NOMO-1 (cell line): ENCODE measurements at regions not wholly inside any gene's neighbourhood (a gene's known extent, or its start where the extent isn't known, plus 50 kb on each side); places are given as distances from the start of the nearest gene placed in this dataset.
"Not testable (repeated sequence)": the region's sequence is repeated elsewhere in the genome, so short reads cannot be mapped to it uniquely, and the experiment has no call there.

Experiments used
- DNase-seq, 2 experiments: peaks; one replicate each; lab custom pipeline; 2025; ENCODE audit not compliant: unreplicated experiment in 2 of 2; lab: John Stamatoyannopoulos, UW

DNA sequence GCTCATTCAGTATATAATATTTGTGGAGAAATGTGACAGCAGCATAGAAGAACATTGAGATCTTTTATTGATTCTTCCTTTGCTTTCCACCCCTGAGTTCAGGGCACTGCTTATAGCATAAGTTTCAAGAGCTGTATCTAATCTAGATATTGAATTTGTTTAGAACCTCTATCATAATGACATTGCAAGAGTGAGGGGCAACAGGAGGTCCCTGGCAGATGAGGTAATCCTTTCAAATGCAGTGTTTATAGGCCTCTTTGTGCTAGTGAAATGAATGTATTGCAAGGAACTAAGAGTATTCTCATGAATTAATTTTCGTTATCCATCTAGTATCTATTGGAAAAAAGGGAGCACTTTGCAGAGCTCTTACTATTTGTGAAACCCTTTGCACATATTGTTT is 167.2 kb upstream of the FERD3L start:
- no peak for DNase-seq

DNA sequence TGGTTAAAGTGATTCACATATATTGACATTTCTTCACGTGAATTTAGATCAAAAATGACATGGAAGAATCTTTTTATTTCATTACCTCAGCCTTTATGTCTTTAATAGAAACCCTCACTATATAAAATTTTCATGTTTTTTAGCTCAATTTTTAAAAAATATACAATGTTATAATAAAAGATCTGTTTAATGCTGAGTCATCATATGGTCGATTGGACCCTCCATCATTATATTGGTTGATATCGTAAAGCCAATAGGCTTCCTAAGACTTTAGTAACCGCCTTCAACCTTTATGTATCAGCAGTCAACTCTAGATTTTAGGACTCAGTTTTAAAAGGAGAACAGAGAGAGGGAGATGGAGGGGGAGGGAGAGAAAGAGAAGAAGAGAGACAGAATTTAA is 162.3 kb upstream of the FERD3L start:
- DNase-seq = no peak

DNA sequence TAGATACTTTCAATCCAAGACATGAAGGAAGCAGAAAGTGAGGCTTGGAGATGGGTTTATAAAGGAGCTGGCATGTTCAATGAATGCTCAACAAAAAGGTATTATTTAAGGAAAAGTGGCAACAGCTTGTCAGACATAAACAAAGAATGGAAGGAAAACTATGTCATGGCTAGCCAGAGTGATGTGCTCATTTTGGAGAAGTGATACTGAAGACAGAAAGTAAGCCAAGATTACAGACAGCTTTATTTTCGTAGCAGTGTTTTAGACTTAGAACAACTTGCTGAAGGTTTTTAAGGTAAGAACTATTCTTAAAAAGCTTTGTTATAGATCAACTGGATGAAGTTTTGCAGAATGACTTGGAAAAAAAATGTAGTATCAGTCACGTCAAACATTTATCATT is 160.5 kb upstream of the FERD3L start:
- peak in 1 of 2 experiments; percentile 37 for DNase-seq

DNA sequence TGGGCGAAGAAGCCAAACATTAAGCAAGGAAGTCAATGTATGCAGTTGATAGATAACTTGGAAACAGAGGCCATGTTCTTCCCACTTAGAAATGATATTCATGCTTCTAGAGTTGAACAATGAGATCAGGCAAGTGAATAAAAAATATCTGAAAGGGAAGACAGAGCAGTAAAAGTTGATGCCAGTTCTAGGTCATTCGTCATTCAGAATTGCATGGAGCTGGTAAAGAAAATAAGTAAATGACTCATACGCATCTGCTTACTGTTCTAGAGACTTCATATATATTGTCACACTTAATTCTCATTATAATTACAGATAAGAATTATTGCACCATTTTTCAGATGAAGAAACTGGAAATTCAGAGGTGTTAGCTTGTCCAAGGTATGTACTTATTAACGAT is 158.9 kb upstream of the FERD3L start:
- no peak for DNase-seq

DNA sequence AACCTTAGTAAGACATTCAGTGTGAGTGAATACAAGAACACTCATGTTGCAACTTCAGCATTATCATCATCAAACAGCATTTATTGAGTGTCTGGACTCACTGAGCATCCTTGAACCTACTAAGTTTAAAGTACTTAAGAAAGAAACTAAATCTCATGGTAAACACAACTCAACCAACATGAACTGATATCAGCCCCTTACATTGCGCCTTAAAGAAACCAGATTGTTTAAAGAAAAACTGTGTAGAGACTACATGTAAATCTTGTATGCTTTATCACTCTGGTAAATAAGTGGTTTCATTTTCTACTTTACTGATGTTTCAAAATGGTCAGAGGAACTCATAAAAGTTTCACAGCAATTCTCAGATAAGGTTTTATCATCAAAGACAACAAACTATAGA is 157.5 kb upstream of the FERD3L start:
- no peak for DNase-seq

DNA sequence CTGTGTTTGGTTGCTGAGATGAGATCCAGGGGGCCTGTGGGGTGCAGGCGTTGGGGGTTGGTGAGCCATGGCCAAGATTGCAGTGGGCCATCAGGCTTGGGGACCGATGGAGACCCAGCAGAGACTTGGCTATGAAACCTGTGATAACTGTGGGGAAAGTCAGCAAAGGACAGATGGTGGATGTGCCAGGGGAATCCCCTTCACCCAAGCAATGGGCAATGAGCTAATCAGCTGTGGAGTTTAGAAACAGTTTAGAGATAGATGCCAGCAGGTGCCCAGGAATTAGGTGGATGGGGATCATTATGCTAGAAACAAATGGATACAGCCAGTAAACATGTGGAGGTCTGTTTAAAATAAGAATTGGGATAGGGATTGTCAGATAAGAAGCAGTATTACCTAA is 151.4 kb upstream of the FERD3L start:
- no peak for DNase-seq

DNA sequence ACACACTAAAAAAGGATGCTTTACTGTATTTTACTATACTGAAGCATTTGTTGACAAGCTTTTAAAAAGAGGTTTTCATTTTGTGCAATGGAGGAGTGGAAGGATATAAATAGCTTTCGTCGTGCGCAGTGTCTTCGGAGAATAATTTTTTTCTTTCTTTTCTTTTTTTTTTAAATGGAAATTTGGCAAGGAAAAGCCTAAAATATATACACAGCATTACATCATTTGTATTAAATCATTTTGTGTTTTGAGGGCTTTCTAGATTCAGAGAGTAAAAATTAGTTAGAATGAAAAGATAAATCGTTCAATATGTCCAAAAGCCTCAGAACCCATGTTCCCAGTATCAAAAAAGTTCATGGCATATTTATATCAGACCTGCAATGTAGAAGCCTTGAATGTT is 150.2 kb upstream of the FERD3L start:
- DNase-seq = no peak

DNA sequence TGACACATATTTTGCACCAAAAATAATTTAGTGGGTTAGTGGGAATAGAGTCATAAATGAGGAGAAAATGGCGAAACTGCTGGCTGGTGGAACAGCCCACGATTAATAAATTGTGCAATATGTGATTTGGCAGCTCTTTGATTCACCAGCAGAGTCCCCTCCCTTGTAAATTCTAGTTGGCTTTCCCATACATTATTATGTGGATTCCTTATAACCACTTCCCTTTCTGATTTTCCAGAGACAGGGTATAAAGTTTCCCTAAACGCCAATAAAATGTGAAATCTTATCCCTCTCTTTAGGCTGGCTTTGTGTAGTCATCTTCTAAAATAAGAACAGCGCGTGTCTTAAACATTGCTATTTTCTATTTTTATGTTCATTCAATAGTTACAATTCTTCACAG is 149.4 kb upstream of the FERD3L start:
- DNase-seq = no peak

DNA sequence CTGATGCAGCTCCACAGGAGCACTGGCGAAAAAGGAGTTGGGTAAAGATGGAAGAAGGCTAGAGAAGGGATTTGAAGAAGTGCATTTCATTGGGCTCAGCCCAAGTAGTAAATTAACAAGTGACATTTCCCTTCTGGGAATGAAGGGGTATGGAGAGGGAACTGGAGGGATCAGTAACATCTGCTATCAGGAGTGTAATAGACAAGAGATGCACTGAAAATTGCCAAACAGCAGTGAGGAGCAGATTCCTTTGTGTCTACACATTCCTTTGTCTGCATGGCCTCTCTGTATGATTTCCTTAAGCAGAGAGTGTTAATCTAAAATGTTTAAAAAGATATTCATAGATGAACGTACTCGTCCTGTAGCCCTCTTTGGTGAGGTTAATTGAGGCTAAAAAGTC is 148.2 kb upstream of the FERD3L start:
- DNase-seq = no peak

DNA sequence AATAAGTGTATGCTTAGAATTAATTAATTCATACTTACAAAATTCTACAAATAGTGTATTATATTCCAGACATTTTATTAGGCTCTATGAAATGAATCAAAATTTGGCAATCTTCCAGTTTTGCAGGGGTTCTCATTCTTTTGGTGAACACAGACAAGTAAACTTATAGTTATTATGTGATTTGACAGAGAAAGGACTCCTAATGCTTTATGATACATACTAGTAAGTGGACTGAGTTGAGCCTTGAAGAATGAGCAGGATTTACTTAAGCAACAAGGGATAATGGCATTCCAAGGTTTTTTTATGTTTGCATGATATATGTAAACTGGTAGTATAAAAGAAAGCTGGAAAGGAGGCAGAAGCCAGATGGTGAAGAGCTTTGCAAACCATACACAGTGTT is 145.7 kb upstream of the FERD3L start:
- DNase-seq = no peak

DNA sequence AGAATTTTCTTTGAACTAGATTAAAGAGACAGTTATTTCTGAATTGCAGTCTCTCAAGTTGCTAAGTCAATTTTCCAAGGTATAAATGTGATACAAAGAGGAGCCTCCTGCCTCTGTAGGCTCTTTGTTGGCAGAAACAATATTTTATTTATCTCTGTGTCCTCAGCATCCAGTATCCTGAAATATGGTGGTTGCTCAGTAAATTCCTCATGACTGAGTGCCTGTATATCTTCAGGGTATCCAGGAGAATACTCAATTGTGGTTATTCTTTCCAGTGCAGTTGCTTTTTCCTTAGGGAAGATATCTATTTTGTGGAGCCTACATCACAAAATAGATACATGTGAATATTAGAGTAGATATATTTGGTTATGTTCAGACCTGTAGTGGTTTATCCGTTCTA is 144.8 kb upstream of the FERD3L start:
- no peak for DNase-seq

DNA sequence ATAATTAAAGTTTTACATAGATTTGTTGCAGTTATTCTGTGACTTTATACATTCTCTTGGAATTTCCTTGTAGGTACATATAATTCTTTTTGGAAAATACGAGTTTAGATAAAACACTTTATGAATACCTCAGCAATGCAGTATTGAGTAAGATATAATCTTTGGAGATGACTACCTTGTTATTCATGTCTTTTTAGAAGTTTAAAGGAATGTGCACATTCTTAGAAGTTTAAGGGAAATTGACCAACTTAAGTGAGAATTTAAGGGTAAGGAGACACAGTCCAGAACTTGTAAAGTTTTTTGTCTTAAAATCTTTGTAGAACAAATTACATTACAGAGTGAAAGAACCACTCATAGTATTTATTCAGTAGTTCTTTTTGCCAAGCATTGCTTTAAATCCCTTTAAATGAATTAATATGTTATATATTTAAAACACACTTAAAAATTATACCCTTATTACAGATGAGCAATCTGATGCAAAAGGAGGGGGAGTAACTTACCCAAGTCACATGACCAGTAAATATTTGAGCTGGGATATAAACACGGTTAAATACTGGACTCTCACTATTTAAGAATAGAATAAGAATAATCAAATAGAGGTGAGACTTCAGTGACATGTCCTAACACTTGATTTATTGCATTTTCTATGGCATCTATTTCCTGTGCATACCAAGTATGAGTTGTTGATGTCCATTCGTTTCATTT is 139.5 kb upstream of the FERD3L start:
- no peak for DNase-seq

DNA sequence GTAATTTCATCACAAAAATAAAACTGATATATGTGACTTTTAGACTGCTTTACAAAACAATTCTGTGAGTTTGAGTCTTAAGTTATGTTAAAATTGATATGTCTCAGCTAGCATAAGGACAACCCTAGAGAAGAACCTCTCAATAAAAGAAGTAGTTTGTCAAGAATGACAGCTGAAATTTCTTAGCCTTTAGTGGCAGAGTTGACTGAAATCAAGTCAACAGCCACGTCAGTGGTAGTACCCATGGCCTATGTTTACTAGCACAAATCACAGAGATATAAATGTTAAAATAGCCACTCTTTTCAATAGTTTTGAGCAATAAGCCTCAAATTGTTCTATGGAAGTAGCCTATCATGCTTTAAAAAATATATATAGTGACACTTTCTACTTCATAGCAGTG is 138.9 kb upstream of the FERD3L start:
- no peak for DNase-seq

DNA sequence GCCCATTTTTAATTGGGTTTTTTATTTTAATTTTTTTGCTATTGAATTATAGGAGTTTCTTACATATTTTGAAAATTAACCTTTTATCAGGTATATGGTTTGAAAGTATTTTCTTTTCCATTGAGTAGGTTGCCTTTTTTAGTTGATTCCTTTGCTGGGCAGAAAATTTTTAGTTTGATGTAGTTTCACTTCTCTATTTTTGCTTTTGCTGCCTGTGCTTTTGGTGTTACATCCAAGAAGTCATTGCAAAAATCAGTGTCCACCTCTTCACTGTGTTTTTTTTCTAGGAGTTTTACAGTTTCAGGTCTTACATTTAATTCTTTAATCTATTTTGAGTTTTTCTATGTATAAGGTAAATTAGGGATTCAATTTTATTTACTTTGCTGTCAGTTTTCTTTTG is 129.8 kb upstream of the FERD3L start:
- DNase-seq = peak in 1 of 2 experiments; percentile 32

DNA sequence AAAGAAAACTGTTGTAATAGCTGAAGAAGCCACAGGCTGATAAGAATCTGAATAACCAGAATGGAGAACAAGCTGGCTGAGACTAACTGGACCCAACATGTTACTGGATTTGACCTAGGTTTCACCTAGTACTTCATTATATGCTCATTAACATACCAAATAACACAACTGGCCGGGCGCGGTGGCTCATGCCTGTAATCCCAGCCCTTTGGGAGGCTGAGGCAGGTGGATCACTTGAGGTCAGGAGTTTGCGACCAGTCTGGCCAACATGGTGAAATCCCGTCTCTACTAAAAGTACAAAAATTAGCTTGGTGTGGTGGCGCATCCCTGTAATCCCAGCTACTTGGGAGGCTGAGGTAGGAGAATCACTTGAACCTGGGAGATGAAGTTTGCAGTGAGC is 127.1 kb upstream of the FERD3L start:
- not testable (repeated sequence) for DNase-seq

DNA sequence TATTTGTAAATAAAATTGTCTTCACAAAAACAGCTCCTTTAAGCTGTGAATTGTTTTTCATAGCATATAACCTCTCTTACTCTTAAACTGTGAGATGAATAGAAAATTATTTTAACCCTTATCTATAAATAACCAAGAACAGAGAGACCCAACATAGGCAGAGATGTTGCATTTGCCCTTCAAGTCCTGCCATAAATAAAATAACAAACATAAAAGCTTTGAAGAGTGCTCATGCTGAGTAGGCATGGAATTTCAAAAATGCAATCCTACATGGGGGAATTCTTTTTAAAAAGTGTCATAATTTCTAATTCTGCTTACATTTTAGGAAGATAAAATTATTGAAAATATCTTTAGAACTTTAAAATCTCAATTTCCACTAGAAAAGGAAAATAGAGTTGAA is 124.1 kb upstream of the FERD3L start:
- DNase-seq = no peak

DNA sequence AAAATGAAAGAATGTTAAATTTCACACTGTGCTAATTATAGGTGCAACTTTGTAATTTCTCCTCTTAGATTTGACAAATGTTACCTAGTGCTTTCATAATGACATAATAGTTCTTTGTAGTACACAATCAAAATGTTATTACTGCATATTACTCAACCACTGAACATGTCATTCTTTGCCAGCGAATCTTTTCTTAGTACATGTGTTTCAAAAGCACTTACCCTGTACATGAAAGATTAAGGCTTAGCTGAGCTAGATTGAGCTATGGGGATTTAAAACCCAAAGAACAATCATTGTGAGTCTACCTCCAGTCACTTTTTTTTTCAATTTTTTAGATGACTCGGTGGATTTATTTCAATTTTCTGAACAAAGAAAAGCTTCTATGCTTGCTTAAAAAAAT is 123.5 kb upstream of the FERD3L start:
- no peak for DNase-seq

DNA sequence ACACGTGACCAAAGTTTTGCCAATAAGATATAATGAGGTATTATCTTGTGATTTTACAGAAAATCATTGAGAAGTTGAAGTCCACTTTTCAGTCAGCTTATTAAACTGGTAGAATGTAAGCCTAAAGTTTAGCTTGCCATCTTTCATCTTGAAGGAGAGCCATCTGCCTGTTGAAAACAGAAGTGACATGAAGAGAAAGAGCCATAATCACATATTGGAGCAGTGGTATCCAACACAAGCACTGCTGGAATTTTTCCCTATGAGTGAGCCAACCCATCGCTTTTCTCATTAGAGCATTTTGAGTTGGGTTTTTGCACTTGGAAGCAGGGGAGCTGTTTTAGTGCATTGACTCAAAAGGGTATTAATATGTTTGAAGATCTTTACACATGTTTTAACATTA is 117.6 kb upstream of the FERD3L start:
- no peak for DNase-seq

DNA sequence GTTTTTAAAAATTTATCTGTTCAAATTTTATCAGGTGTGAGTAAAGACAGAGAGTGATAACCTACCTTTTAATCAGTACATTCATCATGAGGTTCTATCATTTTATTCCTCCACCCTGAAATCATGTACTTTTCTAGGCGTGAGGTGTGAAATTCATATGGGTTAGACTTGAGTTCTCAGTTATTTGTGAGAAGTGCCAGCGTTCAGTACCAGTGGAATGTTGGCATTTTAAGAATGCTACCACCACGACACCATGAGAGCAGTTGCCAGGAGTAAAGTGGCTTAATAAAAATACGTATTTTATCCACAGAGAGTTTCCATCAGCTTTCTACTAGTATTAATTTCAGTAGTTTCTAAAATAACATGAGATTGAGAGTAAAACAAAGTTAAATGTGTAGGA is 104.1 kb upstream of the FERD3L start:
- DNase-seq = no peak

DNA sequence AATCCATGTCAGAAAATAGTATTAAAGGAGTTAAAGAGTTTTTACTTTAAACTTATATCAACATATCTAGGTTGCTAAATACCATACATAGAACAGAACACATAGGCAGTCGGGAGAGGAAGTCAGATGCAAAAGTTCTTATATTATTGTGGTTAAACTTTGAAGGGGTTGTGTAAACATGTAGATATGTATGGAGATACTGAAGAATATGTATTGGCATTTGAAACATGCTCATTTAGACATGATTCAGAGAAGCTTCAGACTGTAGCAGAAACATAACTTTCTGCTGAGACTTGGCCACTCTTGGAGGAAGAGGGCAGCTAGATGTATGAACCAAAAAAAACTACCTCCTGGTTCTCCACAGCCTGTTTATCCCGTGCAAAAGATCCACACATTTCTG is 103.5 kb upstream of the FERD3L start:
- no peak for DNase-seq

DNA sequence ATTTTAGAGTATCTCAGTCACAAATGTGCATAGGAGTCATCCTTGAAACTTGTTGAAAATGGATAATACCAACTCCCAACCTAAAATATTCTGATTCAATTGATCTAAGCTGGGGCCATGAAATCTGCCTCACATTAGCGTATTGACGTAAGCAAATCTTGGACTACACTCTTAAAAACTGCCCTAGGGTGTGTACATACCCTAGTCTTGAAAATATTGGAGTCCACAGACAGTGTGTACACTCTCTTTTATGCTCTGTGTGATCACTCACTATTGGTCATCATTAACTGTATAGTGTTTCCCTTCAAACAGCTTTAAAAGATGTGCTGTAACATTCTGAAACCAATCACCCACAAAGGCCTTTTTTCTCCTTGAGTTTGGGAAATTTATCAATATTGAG is 102.9 kb upstream of the FERD3L start:
- DNase-seq = no peak

DNA sequence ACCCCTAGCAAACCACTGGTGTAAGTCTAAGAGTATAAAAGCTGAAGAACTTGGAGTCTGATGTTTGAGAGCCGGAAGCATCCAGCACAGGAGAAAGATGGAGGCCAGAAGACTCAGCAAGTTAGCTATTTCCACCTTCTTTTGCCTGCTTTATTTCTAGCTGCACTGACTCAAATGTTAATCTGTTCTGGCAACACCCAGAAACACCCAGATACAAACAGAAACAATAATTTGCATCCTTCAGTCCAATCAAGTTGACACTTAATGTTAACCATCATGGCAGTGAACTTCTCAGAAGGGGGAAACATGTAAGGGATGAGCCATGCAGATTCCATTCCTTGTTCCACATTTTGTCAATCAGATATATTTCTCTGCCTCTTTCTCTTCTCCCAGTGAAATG is 101.8 kb upstream of the FERD3L start:
- no peak for DNase-seq

DNA sequence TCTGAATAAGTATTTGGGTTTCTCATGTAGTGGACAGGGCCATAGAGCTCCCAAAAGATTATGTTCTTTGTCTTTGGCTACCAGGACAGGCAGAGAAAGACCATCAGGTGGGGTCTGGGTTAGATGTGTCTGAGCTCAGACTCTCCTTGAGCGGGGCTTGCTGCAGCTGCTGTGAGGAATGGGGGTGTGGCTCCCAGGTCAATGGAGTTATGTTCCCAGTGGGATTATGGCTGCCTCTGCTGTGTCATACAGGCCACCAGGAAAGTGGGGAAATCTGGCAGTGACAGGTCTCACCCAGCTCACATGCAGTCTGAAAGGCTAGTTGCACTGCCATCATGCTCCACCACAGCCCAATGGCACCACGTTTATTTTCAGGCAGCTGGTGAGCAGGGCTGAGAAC is 97.0 kb upstream of the FERD3L start:
- no peak for DNase-seq
